K562 (cell line): ENCODE measurements at regions not wholly inside any gene's neighbourhood (a gene's known extent, or its start where the extent isn't known, plus 50 kb on each side); places are given as distances from the start of the nearest gene placed in this dataset.

Experiments
- ATAC-seq: fragments of 200-7000 bp; cut with Tn5 transposase; 3 replicates; pipeline ENCODE4 v1.9.1; 2020; ENCODE audit warnings: moderate library complexity
- BruUV-seq: library from RNA; stranded (reverse); fragments of 400-500 nt; replicated peaks from 2 replicates; lab custom pipeline; 2021; lab: Mats Ljungman, UMichigan
- CTCF ChIA-PET: fragments of 300-600 bp; formaldehyde crosslinking; extraction: SDS; loops from one replicate; lab custom pipeline; 2021; ENCODE audit warnings: low intra/inter-chr PET ratio; lab: Yijun Ruan, JAX
- POLR2A ChIA-PET: fragments of 300-600, 350-650 bp; sonication (Branson Sonifier 250); formaldehyde crosslinking; extraction: SDS; loops from one replicate; lab custom pipeline; 2021; ENCODE audit warnings: antibody characterized with exemption, inconsistent platforms; lab: Yijun Ruan, JAX
- DNase-seq, 4 experiments: peaks; one replicate each; pipeline versions ENCODE4 v3.0.0 to v3.0.0-alpha.2; 2011 to 2018; ENCODE audit warnings: low spot score in 3 of 4, mixed read lengths in 3 of 4; ENCODE audit errors: extremely low read depth in 1 of 4
- FAIRE-seq: peaks from 2 replicates; lab custom pipeline; 2011; peaks lifted over from hg19 to GRCh38; lab: Jason Lieb, UNC
- H2AFZ ChIP-seq: 2 replicates; pipeline ENCODE4 v1.6.0; 2011; ENCODE audit warnings: low read depth, low read length, control low read depth, inconsistent platforms
- H3K27ac ChIP-seq: fragments of 200-600 bp; 3 replicates; pipeline ENCODE4 v1.8.0; 2011; ENCODE audit warnings: low read depth, mild to moderate bottlenecking, control low read depth, inconsistent platforms, low read length, moderate library complexity, mixed read lengths; ENCODE audit errors: extremely low read depth
- H3K27me3 ChIP-seq, 2 experiments: fragments of 300-600 bp in 1 of 2; 2 replicates in 1 of 2; 3 replicates in 1 of 2; pipeline versions ENCODE4 v1.6.0 to v1.8.0; 2011; ENCODE audit warnings: inconsistent platforms in 2 of 2, low read length in 2 of 2, mild to moderate bottlenecking in 1 of 2, mixed read lengths in 1 of 2, moderate library complexity in 1 of 2; ENCODE audit not compliant: control insufficient read depth in 2 of 2, insufficient read depth in 2 of 2
- H3K36me3 ChIP-seq: fragments of 300-600 bp; 3 replicates; pipeline ENCODE4 v1.8.0; 2011; ENCODE audit warnings: mild to moderate bottlenecking, low read length, inconsistent platforms; ENCODE audit not compliant: control insufficient read depth, insufficient read depth
- H3K4me1 ChIP-seq, 2 experiments: fragments of 200-600 bp in 1 of 2; replicated peaks in 1 of 2; 2 replicates in 1 of 2; 3 replicates in 1 of 2; pipeline versions ENCODE4 v1.5.1 to v1.8.0; 2011; ENCODE audit warnings: inconsistent platforms in 2 of 2, low read length in 2 of 2, mild to moderate bottlenecking in 1 of 2, mixed read lengths in 1 of 2, moderate library complexity in 1 of 2; ENCODE audit not compliant: control insufficient read depth in 2 of 2, insufficient read depth in 2 of 2
- H3K4me2 ChIP-seq: 2 replicates; pipeline ENCODE4 v1.6.1; 2011; ENCODE audit warnings: low read length, control low read depth, inconsistent platforms, mixed read lengths; ENCODE audit not compliant: insufficient read depth
- H3K4me3 ChIP-seq: fragments of 200-600 bp; sonication (generic), shearing (Covaris generic); 2 replicates; pipeline ENCODE4 v1.5.1; 2016; ENCODE audit warnings: control low read depth, inconsistent platforms
- H3K79me2 ChIP-seq: fragments of 200-600 bp; 3 replicates; pipeline ENCODE4 v1.8.0; 2011; ENCODE audit warnings: low read length, inconsistent platforms; ENCODE audit not compliant: control insufficient read depth, insufficient read depth
- H3K9ac ChIP-seq, 2 experiments: 2 replicates each; pipeline versions ENCODE4 v1.6.0 to v1.6.1; 2011; ENCODE audit warnings: low read depth in 2 of 2, low read length in 2 of 2, control low read depth in 1 of 2, inconsistent platforms in 1 of 2, mild to moderate bottlenecking in 1 of 2, mixed read lengths in 1 of 2; ENCODE audit not compliant: insufficient read depth in 1 of 2
- H3K9me1 ChIP-seq: one replicate; pipeline ENCODE4 v1.6.0; 2011; ENCODE audit warnings: inconsistent platforms, mild to moderate bottlenecking, low read length, moderate library complexity; ENCODE audit not compliant: control insufficient read depth, insufficient read depth
- H3K9me3 ChIP-seq: replicated peaks from 2 replicates; pipeline ENCODE4 v1.5.1; 2011; ENCODE audit warnings: low read depth, low read length, inconsistent platforms; ENCODE audit not compliant: control insufficient read depth, insufficient read depth
- H4K20me1 ChIP-seq: replicated peaks from 2 replicates; pipeline ENCODE4 v1.6.1; 2011; ENCODE audit warnings: low read length, inconsistent platforms, mixed read lengths; ENCODE audit not compliant: control insufficient read depth, insufficient read depth
- DIDO1 ChIP-seq: fragments of 450-650 bp; IDR thresholded peaks from 2 replicates; pipeline ENCODE4 v1.6.1; 2016; ENCODE audit warnings: low read depth, missing biosample characterization, missing genetic modification characterization
- MAFF ChIP-seq: IDR thresholded peaks from 2 replicates; pipeline ENCODE4 v1.6.1; 2012; ENCODE audit warnings: low read length, improper control_type of control experiment
- MIER1 ChIP-seq: fragments of 450-650 bp; IDR thresholded peaks from 2 replicates; pipeline ENCODE4 v1.6.1; 2016; ENCODE audit warnings: antibody characterized with exemption, mild to moderate bottlenecking, low read depth
- ZNF3 ChIP-seq: fragments of 250-450 bp; sonication (Bioruptor Pico); IDR thresholded peaks from 2 replicates; pipeline ENCODE4 v1.5.0; 2021; ENCODE audit warnings: mild to moderate bottlenecking, moderate library complexity
- WGBS: fragments of 100-300 bp; shearing (Covaris generic); methylation state at CpG from one replicate; pipeline ENCODE4 v1.1.6; 2016; ENCODE audit warnings: low coverage, mixed read lengths; ENCODE audit not compliant: insufficient coverage; ENCODE audit errors: missing lambda C conversion rate; 5-methylcytosine and 5-hydroxymethylcytosine counted together
- in situ Hi-C: fragments of 300-500 bp; cut with MboI; formaldehyde crosslinking; loops from 4 replicates; pipeline ENCODE4 v1.15.0; 2018; ENCODE audit warnings: inconsistent platforms, mixed read lengths
- intact Hi-C: fragments of 100-400 bp; cut with micrococcal nuclease; formaldehyde crosslinking; loops from 2 replicates; pipeline ENCODE4 v1.14.2; 2022
- TF ChIP-seq, protein P1 (sequence below): fragments of 250-450 bp; sonication (Bioruptor Pico); IDR thresholded peaks from 2 replicates; pipeline ENCODE4 v1.8.0; 2021; ENCODE audit warnings: moderate library complexity, mild to moderate bottlenecking, inconsistent platforms

DNA sequence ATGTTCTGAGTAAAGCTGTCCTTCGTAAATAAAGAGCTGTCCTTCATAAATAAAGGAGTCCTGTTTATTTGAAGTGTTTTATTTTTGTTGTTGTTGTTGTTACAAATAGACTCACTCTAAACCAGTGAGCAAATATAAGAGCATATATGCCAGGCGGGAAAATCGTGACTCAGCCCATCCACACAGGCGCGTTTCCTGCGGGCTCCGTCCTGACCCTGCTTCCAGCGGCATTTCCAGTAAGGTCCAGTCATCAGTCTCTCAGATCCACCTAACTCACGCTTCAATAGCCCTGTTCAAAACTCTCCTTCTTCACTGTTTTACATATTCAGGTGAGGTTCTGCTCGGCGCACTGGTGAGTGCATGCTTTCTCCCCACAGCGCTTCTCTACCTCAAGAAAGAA is 277.2 kb upstream of the ADARB2 start (continued):
- TF ChIP-seq, protein P1, sequence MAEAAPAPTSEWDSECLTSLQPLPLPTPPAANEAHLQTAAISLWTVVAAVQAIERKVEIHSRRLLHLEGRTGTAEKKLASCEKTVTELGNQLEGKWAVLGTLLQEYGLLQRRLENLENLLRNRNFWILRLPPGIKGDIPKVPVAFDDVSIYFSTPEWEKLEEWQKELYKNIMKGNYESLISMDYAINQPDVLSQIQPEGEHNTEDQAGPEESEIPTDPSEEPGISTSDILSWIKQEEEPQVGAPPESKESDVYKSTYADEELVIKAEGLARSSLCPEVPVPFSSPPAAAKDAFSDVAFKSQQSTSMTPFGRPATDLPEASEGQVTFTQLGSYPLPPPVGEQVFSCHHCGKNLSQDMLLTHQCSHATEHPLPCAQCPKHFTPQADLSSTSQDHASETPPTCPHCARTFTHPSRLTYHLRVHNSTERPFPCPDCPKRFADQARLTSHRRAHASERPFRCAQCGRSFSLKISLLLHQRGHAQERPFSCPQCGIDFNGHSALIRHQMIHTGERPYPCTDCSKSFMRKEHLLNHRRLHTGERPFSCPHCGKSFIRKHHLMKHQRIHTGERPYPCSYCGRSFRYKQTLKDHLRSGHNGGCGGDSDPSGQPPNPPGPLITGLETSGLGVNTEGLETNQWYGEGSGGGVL (CRISPR knock-in tag): no peak
- no peak for TF ChIP-seq MIER1

DNA sequence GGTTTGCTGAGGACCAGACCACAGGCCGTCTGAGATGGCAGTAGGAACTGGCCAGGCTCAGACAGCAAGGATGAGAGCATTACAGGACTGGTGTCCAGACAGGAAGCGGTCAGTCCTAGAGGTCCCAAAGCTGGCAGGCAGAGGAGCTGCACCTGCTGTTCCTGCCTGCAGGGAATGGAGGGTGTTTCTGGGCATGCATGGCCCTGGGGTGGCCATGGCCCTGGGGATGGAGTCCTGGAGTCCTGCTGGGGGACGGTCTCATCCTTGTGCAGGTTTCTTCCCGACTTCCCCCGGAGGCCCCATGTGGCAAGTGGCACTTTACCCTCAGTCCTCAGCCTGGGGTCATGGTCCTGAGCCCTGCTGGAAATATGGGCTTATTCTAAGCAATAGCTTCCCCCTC is 274.9 kb upstream of the ADARB2 start:
- ChIA-PET POLR2A (no interaction called here), CTCF (no interaction called here)
- no peaks in the 10 kb centered on the region for H3K36me3 ChIP-seq
- TF ChIP-seq MAFF (no peak), ZNF3 (CRISPR knock-in tag) (no peak), DIDO1 (no peak)
- no peak overlapping the region for H3K27ac ChIP-seq
- no peak overlapping the region for H3K9ac ChIP-seq
- DNase-seq (no peak), ATAC-seq (no peak), FAIRE-seq (no peak)
- no peaks in the 10 kb centered on the region for H3K9me3 ChIP-seq
- no peaks in the 10 kb centered on the region for H3K27me3 ChIP-seq
- no TSS peak for BruUV-seq
- H3K4me1 ChIP-seq: no peaks in the 10 kb centered on the region
- no peaks in the 10 kb centered on the region for H3K79me2 ChIP-seq
- in situ Hi-C loops: no loop called here
- no peak overlapping the region for H3K4me2 ChIP-seq
- 0% methylated on average over 5 of the region's 5 CpGs for WGBS
- no peaks in the 10 kb centered on the region for H3K9me1 ChIP-seq
- H4K20me1 ChIP-seq: no peaks in the 10 kb centered on the region
- no peak overlapping the region for H2AFZ ChIP-seq
- H3K4me3 ChIP-seq: no peak overlapping the region
- intact Hi-C loops: no loop called here
